M059J (cell line): ENCODE measurements at regions not wholly inside any gene's neighbourhood (a gene's known extent, or its start where the extent isn't known, plus 50 kb on each side); places are given as distances from the start of the nearest gene placed in this dataset.

Experiments used
- DNase-seq: peaks from one replicate; pipeline ENCODE4 v3.0.0-alpha.2; 2012; ENCODE audit warnings: low read depth

GRCh38 chr20:41881466-41882046 lies 263.4 kb upstream of the CHD6 start:
- no peak for DNase-seq

- DNase-seq, result no peak
Observed at GRCh38 chr20:41879123-41879522, 260.9 kb upstream of the CHD6 start.

GRCh38 chr20:41877911-41878310 lies 259.7 kb upstream of the CHD6 start:
- no peak for DNase-seq

- DNase-seq, result no peak
Observed at GRCh38 chr20:41874658-41875057, 256.5 kb upstream of the CHD6 start.

- no peak for DNase-seq
Observed at GRCh38 chr20:41872930-41873329, 254.8 kb upstream of the CHD6 start.

GRCh38 chr20:41870869-41871462 lies 252.8 kb upstream of the CHD6 start:
- no peak for DNase-seq

- DNase-seq, result no peak
Observed at GRCh38 chr20:41869261-41869660, 251.1 kb upstream of the CHD6 start.

- no peak for DNase-seq
Observed at GRCh38 chr20:41865938-41866337, 247.8 kb upstream of the CHD6 start.

- DNase-seq, result peak; percentile 2
Observed at GRCh38 chr20:41862476-41862875, 244.3 kb upstream of the CHD6 start.

- DNase-seq, result peak; percentile 4
Observed at GRCh38 chr20:41861772-41862422, 243.7 kb upstream of the CHD6 start.

- DNase-seq, result peak; percentile 78
Observed at GRCh38 chr20:41854765-41855164, 236.6 kb upstream of the CHD6 start.

- no peak for DNase-seq
Observed at GRCh38 chr20:41853806-41854205, 235.6 kb upstream of the CHD6 start.

- DNase-seq, result no peak
Observed at GRCh38 chr20:41848180-41848579, 230.0 kb upstream of the CHD6 start.

- DNase-seq, result no peak
Observed at GRCh38 chr20:41837669-41838224, 219.6 kb upstream of the CHD6 start.

GRCh38 chr20:41833739-41834138 lies 215.6 kb upstream of the CHD6 start:
- no peak for DNase-seq

GRCh38 chr20:41830702-41831101 lies 212.5 kb upstream of the CHD6 start:
- DNase-seq, result no peak

GRCh38 chr20:41819436-41819835 lies 201.3 kb upstream of the CHD6 start:
- no peak for DNase-seq

- no peak for DNase-seq
Observed at GRCh38 chr20:41818991-41819390, 200.8 kb upstream of the CHD6 start.

- DNase-seq, result no peak
Observed at GRCh38 chr20:41818369-41818768, 200.2 kb upstream of the CHD6 start.

GRCh38 chr20:41811456-41811855 lies 193.3 kb upstream of the CHD6 start:
- DNase-seq, result no peak

- no peak for DNase-seq
Observed at GRCh38 chr20:41800040-41800439, 181.9 kb upstream of the CHD6 start.

GRCh38 chr20:41798930-41799502 lies 180.8 kb upstream of the CHD6 start:
- DNase-seq, result no peak

GRCh38 chr20:41786158-41786557 lies 168.0 kb upstream of the CHD6 start:
- DNase-seq, result peak; percentile 49
